Nephron (organoid): ENCODE measurements at regions not wholly inside any gene's neighbourhood (a gene's known extent, or its start where the extent isn't known, plus 50 kb on each side); places are given as distances from the start of the nearest gene placed in this dataset.

Experiments used
- H3K27ac Mint-ChIP-seq, 3 experiments: 2 replicates each; pipeline ENCODE4 v1.8.0; 2020; ENCODE audit warnings: mixed read lengths in 3 of 3, mild to moderate bottlenecking in 2 of 3, moderate library complexity in 1 of 3
- H3K27me3 Mint-ChIP-seq: 2 replicates; pipeline ENCODE4 v1.8.0; 2021; ENCODE audit warnings: low read depth, mild to moderate bottlenecking, moderate library complexity, mixed read lengths
- H3K36me3 Mint-ChIP-seq: 2 replicates; pipeline ENCODE4 v1.8.0; 2020; ENCODE audit warnings: low read depth, mixed read lengths
- H3K4me1 Mint-ChIP-seq: 2 replicates; pipeline ENCODE4 v1.8.0; 2020; ENCODE audit warnings: mixed read lengths
- H3K4me3 Mint-ChIP-seq, 3 experiments: 2 replicates each; pipeline ENCODE4 v1.8.0; 2020; ENCODE audit warnings: mild to moderate bottlenecking in 3 of 3, mixed read lengths in 3 of 3, moderate library complexity in 2 of 3
- H3K9me3 Mint-ChIP-seq: 2 replicates; pipeline ENCODE4 v1.8.0; 2020; ENCODE audit warnings: mixed read lengths
- TF ChIP-seq, protein P1 (sequence below), 3 experiments: fragments of 200-600 bp; sonication (generic); IDR thresholded peaks; one replicate each; pipeline ENCODE4 v1.5.0; 2021; ENCODE audit warnings: antibody characterized with exemption in 3 of 3; ENCODE audit not compliant: unreplicated experiment in 3 of 3

DNA sequence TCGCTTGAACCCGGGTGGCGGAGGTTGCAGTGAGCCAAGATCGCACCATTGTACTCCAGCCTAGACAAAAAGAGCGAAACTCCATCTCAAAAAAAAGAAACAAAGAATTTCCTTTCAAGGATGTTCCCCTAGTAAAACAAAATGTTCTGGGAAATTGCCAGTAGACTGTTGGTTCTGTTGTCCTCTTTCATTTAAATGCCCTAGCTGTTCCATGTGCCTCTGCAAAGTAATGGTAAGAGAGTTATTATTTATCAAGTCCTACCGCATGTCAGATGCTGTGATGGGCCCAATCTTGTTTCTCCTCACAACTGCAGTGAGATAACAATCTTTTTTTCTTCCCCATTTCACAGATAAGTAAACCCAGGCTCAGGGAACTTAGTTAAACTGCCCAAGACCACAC is 254.3 kb upstream of the TPM1 start:
- Mint-ChIP-seq H3K27ac (peak overlapping the region in 1 of 3 experiments; percentile 10), H3K27me3 (no peaks in the 10 kb centered on the region), H3K4me3 (no peak overlapping the region), H3K4me1 (peaks cover 64% of the 10 kb centered on the region), H3K36me3 (peaks cover 10% of the 10 kb centered on the region), H3K9me3 (no peaks in the 10 kb centered on the region)
- TF ChIP-seq, protein P1, sequence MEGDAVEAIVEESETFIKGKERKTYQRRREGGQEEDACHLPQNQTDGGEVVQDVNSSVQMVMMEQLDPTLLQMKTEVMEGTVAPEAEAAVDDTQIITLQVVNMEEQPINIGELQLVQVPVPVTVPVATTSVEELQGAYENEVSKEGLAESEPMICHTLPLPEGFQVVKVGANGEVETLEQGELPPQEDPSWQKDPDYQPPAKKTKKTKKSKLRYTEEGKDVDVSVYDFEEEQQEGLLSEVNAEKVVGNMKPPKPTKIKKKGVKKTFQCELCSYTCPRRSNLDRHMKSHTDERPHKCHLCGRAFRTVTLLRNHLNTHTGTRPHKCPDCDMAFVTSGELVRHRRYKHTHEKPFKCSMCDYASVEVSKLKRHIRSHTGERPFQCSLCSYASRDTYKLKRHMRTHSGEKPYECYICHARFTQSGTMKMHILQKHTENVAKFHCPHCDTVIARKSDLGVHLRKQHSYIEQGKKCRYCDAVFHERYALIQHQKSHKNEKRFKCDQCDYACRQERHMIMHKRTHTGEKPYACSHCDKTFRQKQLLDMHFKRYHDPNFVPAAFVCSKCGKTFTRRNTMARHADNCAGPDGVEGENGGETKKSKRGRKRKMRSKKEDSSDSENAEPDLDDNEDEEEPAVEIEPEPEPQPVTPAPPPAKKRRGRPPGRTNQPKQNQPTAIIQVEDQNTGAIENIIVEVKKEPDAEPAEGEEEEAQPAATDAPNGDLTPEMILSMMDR (IDR thresholded peaks at IDR 0.05; ENCODE audit: unreplicated experiment in 3 of 3): no peak

DNA sequence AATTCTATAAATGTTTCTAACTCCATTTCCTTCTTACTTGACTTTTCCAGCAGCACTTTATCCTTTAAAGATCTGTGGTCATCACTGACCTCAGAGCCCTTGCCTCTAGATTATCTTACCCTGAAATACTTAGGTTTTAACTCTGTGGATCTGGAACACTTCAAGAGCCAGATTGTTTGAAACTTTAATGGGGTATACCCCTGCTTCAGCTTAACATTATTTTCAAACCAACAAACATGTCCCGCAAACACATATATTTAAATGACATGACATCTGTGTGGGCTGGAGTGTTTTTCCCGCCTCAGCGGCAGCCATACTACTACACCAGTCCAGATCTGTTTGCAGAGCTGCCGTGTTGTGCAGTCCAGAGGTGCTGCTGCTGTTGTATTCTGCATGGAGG is 252.0 kb upstream of the TPM1 start:
- H3K9me3 Mint-ChIP-seq: no peaks in the 10 kb centered on the region
- H3K27ac Mint-ChIP-seq: peak overlapping the region; percentile 5 to 77 (median 33)
- TF ChIP-seq, protein P1 (IDR thresholded peaks at IDR 0.05; ENCODE audit: unreplicated experiment in 3 of 3): no peak
- H3K27me3 Mint-ChIP-seq: no peaks in the 10 kb centered on the region
- no peak overlapping the region for H3K4me3 Mint-ChIP-seq
- no peaks in the 10 kb centered on the region for H3K36me3 Mint-ChIP-seq
- H3K4me1 Mint-ChIP-seq: peaks cover 72% of the 10 kb centered on the region

DNA sequence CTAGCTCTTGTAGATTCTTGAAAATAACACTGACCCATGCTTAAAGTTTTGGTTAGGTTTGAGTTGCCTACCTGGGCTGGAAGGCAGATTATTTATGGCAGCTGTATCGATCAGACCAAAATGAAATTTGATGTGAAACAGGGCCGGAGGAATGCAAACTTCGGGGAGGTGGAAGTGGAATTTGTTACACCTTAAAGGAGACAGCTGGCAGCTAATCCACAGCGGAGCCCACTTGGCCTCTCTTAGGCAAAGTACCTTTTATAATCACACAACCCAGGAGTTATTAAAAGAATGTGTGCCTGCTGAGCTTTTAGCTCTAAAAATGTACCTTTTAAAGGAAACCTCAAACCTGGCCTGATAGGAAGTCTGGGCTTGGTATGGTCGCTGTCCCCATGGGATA is 250.9 kb upstream of the TPM1 start:
- Mint-ChIP-seq H3K36me3 (no peaks in the 10 kb centered on the region), H3K9me3 (no peaks in the 10 kb centered on the region), H3K4me1 (peaks cover 74% of the 10 kb centered on the region)

DNA sequence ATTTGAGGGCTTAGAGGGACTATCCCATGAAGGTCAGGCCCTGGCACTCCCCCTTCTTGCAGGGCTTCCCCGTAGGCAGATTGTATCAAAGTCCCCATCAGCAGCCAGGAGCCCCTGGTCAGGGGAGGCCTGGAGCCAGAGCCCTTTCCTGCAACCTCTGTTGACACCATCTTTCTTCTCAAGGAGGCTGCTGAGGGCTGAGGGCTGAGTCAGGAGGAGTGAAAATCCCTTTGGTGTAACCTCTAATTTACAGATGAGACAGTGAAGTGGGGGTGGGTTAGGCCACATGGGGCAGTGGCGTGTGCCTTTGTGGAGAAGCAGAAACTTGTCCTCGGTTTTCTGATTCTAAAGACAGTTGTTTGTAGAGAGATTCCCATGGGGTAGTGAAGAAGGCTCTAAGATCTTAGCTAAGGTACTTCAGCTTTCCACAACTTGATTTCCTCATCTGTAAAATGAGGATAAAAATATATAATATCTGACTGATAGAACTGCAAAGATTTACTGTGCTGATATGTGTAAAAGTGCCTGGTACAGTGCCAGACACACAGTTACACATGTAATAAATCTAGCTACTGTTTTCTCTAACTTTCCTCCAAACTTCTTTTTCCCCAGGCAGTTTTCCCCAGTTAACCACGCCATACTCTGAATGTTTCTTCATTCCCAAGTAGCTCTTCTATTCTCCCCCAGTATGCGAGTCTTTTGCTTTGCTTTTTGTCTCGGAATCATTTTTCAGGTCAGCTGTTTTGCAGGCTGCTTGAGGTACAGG is 249.4 kb upstream of the TPM1 start:
- H3K36me3 Mint-ChIP-seq: peaks cover 10% of the 10 kb centered on the region
- peaks cover 74% of the 10 kb centered on the region for H3K4me1 Mint-ChIP-seq
- H3K9me3 Mint-ChIP-seq: no peaks in the 10 kb centered on the region
- H3K27ac Mint-ChIP-seq: peak overlapping the region; percentile 74 to 88 (median 81)
- H3K4me3 Mint-ChIP-seq: peak overlapping the region in 1 of 3 experiments; percentile 7
- TF ChIP-seq, protein P1 (IDR thresholded peaks at IDR 0.05; ENCODE audit: unreplicated experiment in 3 of 3): no peak
- H3K27me3 Mint-ChIP-seq: no peaks in the 10 kb centered on the region

More for the DNA sequence above, 250.9 kb upstream of the TPM1 start:
- H3K27ac Mint-ChIP-seq: peak overlapping the region; percentile 74 to 88 (median 81)
- TF ChIP-seq, protein P1 (IDR thresholded peaks at IDR 0.05; ENCODE audit: unreplicated experiment in 3 of 3): no peak
- H3K4me3 Mint-ChIP-seq: no peak overlapping the region
- no peaks in the 10 kb centered on the region for H3K27me3 Mint-ChIP-seq

DNA sequence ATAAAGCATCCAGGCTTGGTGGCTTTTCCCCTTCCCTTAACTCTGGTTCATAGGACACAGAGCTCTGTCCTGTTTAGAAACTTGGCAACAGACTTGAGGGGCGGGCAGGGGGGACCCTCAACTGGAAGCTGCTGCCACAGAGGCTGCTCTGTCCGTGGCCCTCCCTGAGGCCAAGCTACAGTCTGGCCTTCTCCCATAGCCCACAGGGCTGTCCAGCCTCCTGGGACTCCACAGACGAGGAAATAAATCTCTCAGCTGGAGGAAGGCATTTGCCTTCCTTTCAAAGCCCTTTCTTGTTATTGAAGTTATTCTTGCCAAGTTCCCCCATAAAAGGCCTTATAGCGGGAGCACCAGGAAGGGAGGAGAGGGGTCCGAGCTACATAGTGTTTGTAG is 248.8 kb upstream of the TPM1 start:
- Mint-ChIP-seq H3K9me3 (no peaks in the 10 kb centered on the region), H3K36me3 (peaks cover 15% of the 10 kb centered on the region), H3K4me3 (peak overlapping the region in 1 of 3 experiments; percentile 7), H3K27ac (peak overlapping the region; percentile 74 to 88 (median 81)), H3K27me3 (no peaks in the 10 kb centered on the region), H3K4me1 (peaks cover 74% of the 10 kb centered on the region)
- TF ChIP-seq, protein P1 (IDR thresholded peaks at IDR 0.05; ENCODE audit: unreplicated experiment in 3 of 3): no peak

DNA sequence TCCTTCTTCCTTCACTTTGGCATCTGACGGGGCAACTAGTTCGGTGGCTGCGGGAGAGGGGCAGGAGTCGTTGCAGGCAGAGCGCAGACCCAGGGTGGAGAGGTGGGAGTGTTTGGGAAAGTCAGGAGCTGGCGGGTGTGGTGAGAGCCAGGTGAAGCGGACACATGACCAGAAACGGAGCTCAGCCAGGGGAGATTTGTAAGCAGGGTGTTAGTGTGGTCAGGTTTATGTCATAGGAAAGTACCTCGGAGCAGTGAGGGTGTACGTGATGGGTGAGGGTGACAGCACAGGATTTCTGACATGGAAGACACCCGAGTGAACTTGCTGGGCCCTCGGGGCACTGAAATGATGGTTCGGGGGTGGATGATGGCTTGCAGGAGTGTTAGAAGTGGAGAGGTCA is 247.4 kb upstream of the TPM1 start:
- TF ChIP-seq, protein P1 (IDR thresholded peaks at IDR 0.05; ENCODE audit: unreplicated experiment in 3 of 3): no peak
- no peak overlapping the region for H3K4me3 Mint-ChIP-seq
- no peaks in the 10 kb centered on the region for H3K9me3 Mint-ChIP-seq
- H3K27me3 Mint-ChIP-seq: no peaks in the 10 kb centered on the region
- peak overlapping the region in 2 of 3 experiments; percentile 74 to 88 for H3K27ac Mint-ChIP-seq
- peaks cover 69% of the 10 kb centered on the region for H3K4me1 Mint-ChIP-seq
- peaks cover 22% of the 10 kb centered on the region for H3K36me3 Mint-ChIP-seq
